ENCODE measurements at regions not wholly inside any gene's neighbourhood (a gene's known extent, or its start where the extent isn't known, plus 50 kb on each side); places are given as distances from the start of the nearest gene placed in this dataset.
"Not testable (repeated sequence)": the region's sequence is repeated elsewhere in the genome, so short reads cannot be mapped to it uniquely, and the experiment has no call there.

DNA sequence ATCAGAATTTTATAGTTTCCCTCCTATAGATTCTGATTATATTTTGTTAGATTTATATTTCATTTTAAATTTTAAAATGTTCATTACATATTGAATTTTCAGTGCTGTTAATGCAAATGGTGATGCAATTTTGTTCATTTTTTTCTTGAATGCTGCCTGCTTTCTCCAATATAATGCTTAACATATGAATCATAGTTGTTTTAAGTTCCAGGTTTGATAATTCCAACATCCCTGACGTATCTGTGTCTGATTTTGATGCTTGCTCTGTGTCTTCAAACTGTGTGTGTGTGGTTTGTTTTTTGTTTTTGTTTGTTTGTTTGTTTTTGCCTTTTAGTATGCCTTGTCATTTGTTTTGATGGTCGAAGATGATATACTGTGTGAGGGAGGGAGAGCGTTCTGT is 134.7 kb upstream of the ELAC2 start:
- H3K9me3 Mint-ChIP-seq (ENCODE audit: insufficient read depth) = peaks cover 4% of the 10 kb centered on the region
- Histone ChIP-seq H3K27me3 (replicated peaks in 1 of 4; ENCODE audit: control extremely low read depth in 1 of 4, control insufficient read depth in 3 of 4, insufficient read depth in 4 of 4, low read length in 3 of 4) (no peaks in the 10 kb centered on the region), H3K4me1 (ENCODE audit: control insufficient read depth in 2 of 2, insufficient read depth in 2 of 2, low read length in 2 of 2) (no peaks in the 10 kb centered on the region), H3K36me3 (replicated peaks in 1 of 2; ENCODE audit: control extremely low read depth in 1 of 2, control insufficient read depth in 1 of 2, extremely low read depth in 1 of 2, insufficient read depth in 2 of 2, low read length in 1 of 2) (no peaks in the 10 kb centered on the region), H3K4me3 (ENCODE audit: control extremely low read depth in 1 of 5, extremely low read depth in 1 of 5, insufficient read depth in 1 of 5, low read depth in 2 of 5, low read length in 4 of 5) (no peak overlapping the region), H3K9ac (ENCODE audit: low read length) (no peak overlapping the region), H3K9me3 (ENCODE audit: control extremely low read depth in 1 of 3, control insufficient read depth in 2 of 3, insufficient read depth in 1 of 3, low read length in 2 of 3) (no peaks in the 10 kb centered on the region), H3K79me2 (ENCODE audit: control insufficient read depth, insufficient read depth, low read length) (no peaks in the 10 kb centered on the region), H3K4me2 (replicated peaks; ENCODE audit: low read depth, low read length, poor library complexity, severe bottlenecking) (no peak overlapping the region), H4K20me1 (ENCODE audit: control insufficient read depth, insufficient read depth, low read length, poor library complexity, severe bottlenecking) (no peaks in the 10 kb centered on the region), H2AFZ (ENCODE audit: insufficient read depth, low read depth, low read length, poor library complexity, severe bottlenecking) (no peak overlapping the region), H3K27ac (ENCODE audit: low read length in 2 of 2) (no peak overlapping the region)
- no peaks in the 10 kb centered on the region for H3K4me1 Mint-ChIP-seq
- WGBS (ENCODE audit: insufficient coverage) = no CpG with 5 or more reads among the region's 3 CpGs
- H3K27me3 Mint-ChIP-seq = no peaks in the 10 kb centered on the region
- POLR2A ChIA-PET = no interaction called here
- CTCF ChIA-PET = no interaction called here
- no peak overlapping the region for H3K4me3 Mint-ChIP-seq
- DNase-seq (no peak), ATAC-seq (ENCODE audit: low read depth) (no peak)
- H3K27ac Mint-ChIP-seq = no peak overlapping the region
- TF ChIP-seq, protein P1, sequence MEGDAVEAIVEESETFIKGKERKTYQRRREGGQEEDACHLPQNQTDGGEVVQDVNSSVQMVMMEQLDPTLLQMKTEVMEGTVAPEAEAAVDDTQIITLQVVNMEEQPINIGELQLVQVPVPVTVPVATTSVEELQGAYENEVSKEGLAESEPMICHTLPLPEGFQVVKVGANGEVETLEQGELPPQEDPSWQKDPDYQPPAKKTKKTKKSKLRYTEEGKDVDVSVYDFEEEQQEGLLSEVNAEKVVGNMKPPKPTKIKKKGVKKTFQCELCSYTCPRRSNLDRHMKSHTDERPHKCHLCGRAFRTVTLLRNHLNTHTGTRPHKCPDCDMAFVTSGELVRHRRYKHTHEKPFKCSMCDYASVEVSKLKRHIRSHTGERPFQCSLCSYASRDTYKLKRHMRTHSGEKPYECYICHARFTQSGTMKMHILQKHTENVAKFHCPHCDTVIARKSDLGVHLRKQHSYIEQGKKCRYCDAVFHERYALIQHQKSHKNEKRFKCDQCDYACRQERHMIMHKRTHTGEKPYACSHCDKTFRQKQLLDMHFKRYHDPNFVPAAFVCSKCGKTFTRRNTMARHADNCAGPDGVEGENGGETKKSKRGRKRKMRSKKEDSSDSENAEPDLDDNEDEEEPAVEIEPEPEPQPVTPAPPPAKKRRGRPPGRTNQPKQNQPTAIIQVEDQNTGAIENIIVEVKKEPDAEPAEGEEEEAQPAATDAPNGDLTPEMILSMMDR (IDR thresholded peaks at IDR 0.05) = no peak
- TF ChIP-seq EZH2 (IDR thresholded peaks at IDR 0.05; ENCODE audit: borderline replicate concordance, insufficient read depth, low read depth, low read length, poor library complexity, severe bottlenecking) = no peak
- intact Hi-C loops (cut with micrococcal nuclease) = no loop called here

DNA sequence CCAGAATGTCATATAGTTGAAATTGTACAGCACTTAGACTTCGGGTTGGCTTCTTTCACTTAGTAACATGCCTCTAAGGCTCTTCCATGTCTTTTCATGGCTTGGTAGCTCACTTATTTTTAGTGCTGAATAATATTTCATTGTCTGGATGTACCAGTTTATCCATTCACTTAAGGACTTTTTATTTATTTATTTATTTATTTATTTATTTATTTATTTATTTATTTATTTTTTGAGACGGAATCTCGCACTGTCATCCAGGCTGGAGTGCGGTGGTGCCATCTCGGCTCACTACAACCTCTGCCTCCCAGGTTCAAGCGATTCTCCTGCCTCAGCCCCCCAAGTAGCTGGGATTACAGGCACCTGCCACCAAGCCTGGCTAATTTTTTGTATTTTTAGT is 132.9 kb upstream of the ELAC2 start:
- H3K36me3 ChIP-seq (replicated peaks in 1 of 2; ENCODE audit: control extremely low read depth in 1 of 2, control insufficient read depth in 1 of 2, extremely low read depth in 1 of 2, insufficient read depth in 2 of 2, low read length in 1 of 2); H3K9me3 ChIP-seq (ENCODE audit: control extremely low read depth in 1 of 3, control insufficient read depth in 2 of 3, insufficient read depth in 1 of 3, low read length in 2 of 3); H3K27me3 Mint-ChIP-seq; H3K9me3 Mint-ChIP-seq (ENCODE audit: insufficient read depth); DNase-seq; H3K4me3 Mint-ChIP-seq; H3K27ac Mint-ChIP-seq; H3K27ac ChIP-seq (ENCODE audit: low read length in 2 of 2); CTCF ChIA-PET; H2AFZ ChIP-seq (ENCODE audit: insufficient read depth, low read depth, low read length, poor library complexity, severe bottlenecking); H3K4me1 ChIP-seq (ENCODE audit: control insufficient read depth in 2 of 2, insufficient read depth in 2 of 2, low read length in 2 of 2); H3K4me1 Mint-ChIP-seq; H3K9ac ChIP-seq (ENCODE audit: low read length); ATAC-seq (ENCODE audit: low read depth); H3K4me3 ChIP-seq (ENCODE audit: control extremely low read depth in 1 of 5, extremely low read depth in 1 of 5, insufficient read depth in 1 of 5, low read depth in 2 of 5, low read length in 4 of 5); H3K4me2 ChIP-seq (replicated peaks; ENCODE audit: low read depth, low read length, poor library complexity, severe bottlenecking); H3K79me2 ChIP-seq (ENCODE audit: control insufficient read depth, insufficient read depth, low read length); H3K27me3 ChIP-seq (replicated peaks in 1 of 4; ENCODE audit: control extremely low read depth in 1 of 4, control insufficient read depth in 3 of 4, insufficient read depth in 4 of 4, low read length in 3 of 4); intact Hi-C loops (cut with micrococcal nuclease); POLR2A ChIA-PET; H4K20me1 ChIP-seq (ENCODE audit: control insufficient read depth, insufficient read depth, low read length, poor library complexity, severe bottlenecking): not testable (repeated sequence)
- WGBS (ENCODE audit: insufficient coverage) = no CpG with 5 or more reads among the region's 6 CpGs
